ENCODE measurements at regions not wholly inside any gene's neighbourhood (a gene's known extent, or its start where the extent isn't known, plus 50 kb on each side); places are given as distances from the start of the nearest gene placed in this dataset.

DNA sequence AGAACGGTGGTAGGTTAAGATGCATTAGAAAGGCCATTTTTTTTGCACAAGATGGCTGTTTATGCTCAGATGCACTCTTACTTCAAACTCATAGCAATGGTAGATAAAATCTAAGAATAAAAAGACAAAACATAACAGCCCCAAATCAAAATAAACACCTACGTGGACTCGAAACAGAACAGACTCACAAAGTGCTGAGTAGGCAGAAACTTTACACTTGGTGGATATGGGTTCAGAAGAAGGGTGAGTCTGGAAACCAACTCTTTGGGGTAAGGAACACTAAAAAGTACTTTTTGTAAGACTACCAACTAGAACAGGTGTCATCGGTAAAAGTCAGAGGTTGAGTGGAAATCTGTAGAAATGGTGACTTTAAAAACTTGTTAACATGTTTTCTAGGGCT lies 468.2 kb downstream of the OTOL1 start:
- ChIA-PET CTCF (no interaction called here), POLR2A (no interaction called here)
- H3K27me3 ChIP-seq (ENCODE audit: control insufficient read depth, insufficient read depth, low read length), result no peaks in the 10 kb centered on the region
- no peak overlapping the region for H3K4me3 ChIP-seq (ENCODE audit: low read depth, low read length)
- no peaks in the 10 kb centered on the region for H3K36me3 ChIP-seq (ENCODE audit: control insufficient read depth, insufficient read depth, low read length)
- TF ChIP-seq, protein P1, sequence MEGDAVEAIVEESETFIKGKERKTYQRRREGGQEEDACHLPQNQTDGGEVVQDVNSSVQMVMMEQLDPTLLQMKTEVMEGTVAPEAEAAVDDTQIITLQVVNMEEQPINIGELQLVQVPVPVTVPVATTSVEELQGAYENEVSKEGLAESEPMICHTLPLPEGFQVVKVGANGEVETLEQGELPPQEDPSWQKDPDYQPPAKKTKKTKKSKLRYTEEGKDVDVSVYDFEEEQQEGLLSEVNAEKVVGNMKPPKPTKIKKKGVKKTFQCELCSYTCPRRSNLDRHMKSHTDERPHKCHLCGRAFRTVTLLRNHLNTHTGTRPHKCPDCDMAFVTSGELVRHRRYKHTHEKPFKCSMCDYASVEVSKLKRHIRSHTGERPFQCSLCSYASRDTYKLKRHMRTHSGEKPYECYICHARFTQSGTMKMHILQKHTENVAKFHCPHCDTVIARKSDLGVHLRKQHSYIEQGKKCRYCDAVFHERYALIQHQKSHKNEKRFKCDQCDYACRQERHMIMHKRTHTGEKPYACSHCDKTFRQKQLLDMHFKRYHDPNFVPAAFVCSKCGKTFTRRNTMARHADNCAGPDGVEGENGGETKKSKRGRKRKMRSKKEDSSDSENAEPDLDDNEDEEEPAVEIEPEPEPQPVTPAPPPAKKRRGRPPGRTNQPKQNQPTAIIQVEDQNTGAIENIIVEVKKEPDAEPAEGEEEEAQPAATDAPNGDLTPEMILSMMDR (IDR thresholded peaks at IDR 0.05; ENCODE audit: insufficient read depth, low read depth, low read length), result no peak
- DNase-seq (ENCODE audit: low read depth), result no peak

DNA sequence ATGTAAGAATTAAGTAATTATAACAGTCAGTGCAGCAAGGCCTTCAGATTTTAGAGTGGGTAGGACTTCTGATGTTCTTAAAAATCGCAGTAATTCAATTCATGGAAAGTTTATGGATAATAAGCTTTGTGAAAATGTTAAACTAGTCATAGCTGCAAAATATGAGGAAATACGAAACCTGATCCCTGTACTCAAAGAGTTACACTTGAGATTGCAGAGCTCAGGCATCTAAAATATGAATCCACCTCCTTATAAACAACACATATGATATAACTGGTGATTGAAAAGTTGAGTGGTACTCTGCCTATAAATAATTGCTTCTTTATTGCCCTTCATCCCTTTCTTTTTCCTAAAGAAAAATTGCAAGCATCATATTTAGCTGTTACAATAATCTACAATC lies 473.3 kb downstream of the OTOL1 start:
- TF ChIP-seq, protein P1 (IDR thresholded peaks at IDR 0.05; ENCODE audit: insufficient read depth, low read depth, low read length), result no peak
- no peak for DNase-seq (ENCODE audit: low read depth)
- H3K27me3 ChIP-seq (ENCODE audit: control insufficient read depth, insufficient read depth, low read length), result no peaks in the 10 kb centered on the region
- ChIA-PET POLR2A (no interaction called here), CTCF (interaction anchor here (0.9 kb wide), 1 partner anchor 8 kb away, joined by 3 read pairs; no protein-coding TSS in a partner anchor)
- H3K36me3 ChIP-seq (ENCODE audit: control insufficient read depth, insufficient read depth, low read length), result no peaks in the 10 kb centered on the region
- no peak overlapping the region for H3K4me3 ChIP-seq (ENCODE audit: low read depth, low read length)

DNA sequence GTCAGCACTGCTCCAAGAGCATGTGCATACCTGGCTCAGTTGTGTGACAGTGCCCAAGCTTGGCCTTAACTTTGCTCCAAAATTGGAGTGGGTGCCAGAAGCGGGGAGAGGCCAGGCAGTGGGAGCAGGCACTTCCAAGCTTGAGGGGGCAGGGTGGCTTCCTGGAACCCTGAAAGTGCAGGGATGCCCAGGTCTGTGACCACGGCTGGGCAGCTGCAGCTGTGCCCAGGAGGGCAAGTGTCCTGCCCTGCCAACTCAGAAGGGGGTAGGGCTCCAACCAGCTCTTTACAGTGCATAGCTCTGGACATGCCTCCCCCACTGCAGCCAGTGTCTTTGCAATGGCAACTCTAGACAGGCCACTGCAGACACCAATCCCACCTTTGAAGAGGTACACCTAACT lies 478.6 kb downstream of the OTOL1 start:
- H3K4me3 ChIP-seq (ENCODE audit: low read depth, low read length), result no peak overlapping the region
- ChIA-PET POLR2A (no interaction called here), CTCF (no interaction called here)
- TF ChIP-seq, protein P1 (IDR thresholded peaks at IDR 0.05; ENCODE audit: insufficient read depth, low read depth, low read length), result no peak
- no peaks in the 10 kb centered on the region for H3K27me3 ChIP-seq (ENCODE audit: control insufficient read depth, insufficient read depth, low read length)
- no peak for DNase-seq (ENCODE audit: low read depth)
- 0 out of 2 replicates have a peak, but pooled peaks cover 1% of the 10 kb centered on the region for H3K36me3 ChIP-seq (ENCODE audit: control insufficient read depth, insufficient read depth, low read length)

DNA sequence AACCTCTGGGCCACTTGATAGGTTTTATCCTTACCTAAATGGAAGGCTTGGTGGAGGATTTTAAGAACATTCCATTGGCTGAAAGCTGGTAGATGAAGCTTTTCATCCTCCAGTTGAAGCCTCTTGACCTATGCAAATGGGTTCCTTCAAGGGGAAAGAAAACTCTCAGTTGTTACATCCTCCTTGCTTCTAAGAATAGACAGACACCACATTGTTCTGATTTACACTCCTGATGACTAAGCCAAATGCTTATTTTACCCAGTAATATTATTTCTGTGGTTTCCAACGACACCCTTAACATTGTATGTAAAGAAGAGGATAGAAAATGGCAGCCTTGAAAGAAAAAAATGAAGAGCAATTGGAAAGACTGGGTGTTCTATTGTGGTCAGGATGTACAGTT lies 480.5 kb downstream of the OTOL1 start:
- TF ChIP-seq, protein P1 (IDR thresholded peaks at IDR 0.05; ENCODE audit: insufficient read depth, low read depth, low read length), result no peak
- Histone ChIP-seq H3K4me3 (ENCODE audit: low read depth, low read length) (no peak overlapping the region), H3K36me3 (ENCODE audit: control insufficient read depth, insufficient read depth, low read length) (0 out of 2 replicates have a peak, but pooled peaks cover 1% of the 10 kb centered on the region), H3K27me3 (ENCODE audit: control insufficient read depth, insufficient read depth, low read length) (no peaks in the 10 kb centered on the region)
- DNase-seq (ENCODE audit: low read depth), result peak; percentile 19
- ChIA-PET POLR2A (no interaction called here), CTCF (no interaction called here)

DNA sequence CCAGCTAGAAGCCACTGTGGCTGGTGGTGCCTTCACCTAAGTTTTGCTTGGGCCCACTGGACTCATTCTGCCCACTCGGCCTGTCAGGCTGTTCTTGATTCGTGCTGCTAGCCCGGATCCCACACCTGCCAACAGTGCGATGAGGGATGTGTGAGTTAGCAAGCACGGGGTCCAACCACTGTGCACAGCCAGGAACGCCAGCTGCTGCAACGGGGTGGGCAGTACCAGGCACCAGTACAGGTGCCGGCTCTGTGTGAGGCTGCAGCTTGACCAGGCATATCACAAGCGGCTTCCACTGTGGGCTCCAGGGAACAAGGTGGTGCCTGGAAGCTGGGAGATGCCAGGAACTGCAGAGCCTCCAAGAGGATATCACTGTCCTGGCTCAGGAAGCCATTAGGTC lies 481.2 kb downstream of the OTOL1 start:
- CTCF ChIA-PET, result no interaction called here
- Histone ChIP-seq H3K4me3 (ENCODE audit: low read depth, low read length) (no peak overlapping the region), H3K27me3 (ENCODE audit: control insufficient read depth, insufficient read depth, low read length) (no peaks in the 10 kb centered on the region), H3K36me3 (ENCODE audit: control insufficient read depth, insufficient read depth, low read length) (0 out of 2 replicates have a peak, but pooled peaks cover 1% of the 10 kb centered on the region)
- POLR2A ChIA-PET, result no interaction called here
- TF ChIP-seq, protein P1 (IDR thresholded peaks at IDR 0.05; ENCODE audit: insufficient read depth, low read depth, low read length), result no peak
- no peak for DNase-seq (ENCODE audit: low read depth)
